Activated naive CD8-positive, alpha-beta T cell treated with anti-CD3 and anti-CD28 coated beads, Interleukin-2, amount 50 U/mL, for 16 hours (primary cell): ENCODE measurements at regions not wholly inside any gene's neighbourhood (a gene's known extent, or its start where the extent isn't known, plus 50 kb on each side); places are given as distances from the start of the nearest gene placed in this dataset.

ENCODE experiments used
- DNase-seq: peaks from one replicate; pipeline ENCODE4 v3.0.0-alpha.2; 2020; ENCODE audit warnings: low read depth, low spot score

- DNase-seq, result no peak
Observed at GRCh38 chr22:49586873-49587272, 240.8 kb downstream of the BRD1 start.

GRCh38 chr22:49586244-49586748 lies 241.4 kb downstream of the BRD1 start:
- no peak for DNase-seq

GRCh38 chr22:49585461-49586243 lies 242.0 kb downstream of the BRD1 start:
- no peak for DNase-seq

GRCh38 chr22:49583886-49584505 lies 243.7 kb downstream of the BRD1 start:
- DNase-seq, result no peak

GRCh38 chr22:49583341-49583740 lies 244.3 kb downstream of the BRD1 start:
- DNase-seq, result no peak

GRCh38 chr22:49582678-49583077 lies 245.0 kb downstream of the BRD1 start:
- no peak for DNase-seq

GRCh38 chr22:49582181-49582580 lies 245.5 kb downstream of the BRD1 start:
- no peak for DNase-seq

GRCh38 chr22:49580024-49580423 lies 247.6 kb downstream of the BRD1 start:
- no peak for DNase-seq

GRCh38 chr22:49577168-49578060 lies 250.3 kb downstream of the BRD1 start:
- DNase-seq, result no peak

- DNase-seq, result no peak
Observed at GRCh38 chr22:49576241-49577141, 251.2 kb downstream of the BRD1 start.

- DNase-seq, result no peak
Observed at GRCh38 chr22:49575703-49576081, 252.0 kb downstream of the BRD1 start.

GRCh38 chr22:49574881-49575702 lies 252.6 kb downstream of the BRD1 start:
- DNase-seq, result no peak

GRCh38 chr22:49574205-49574880 lies 253.3 kb downstream of the BRD1 start:
- DNase-seq, result no peak

- DNase-seq, result no peak
Observed at GRCh38 chr22:49573109-49573765, 254.4 kb downstream of the BRD1 start.

GRCh38 chr22:49571326-49571725 lies 256.3 kb downstream of the BRD1 start:
- DNase-seq, result no peak

GRCh38 chr22:49570032-49570848 lies 257.4 kb downstream of the BRD1 start:
- DNase-seq, result no peak

- DNase-seq, result no peak
Observed at GRCh38 chr22:49569286-49570031, 258.2 kb downstream of the BRD1 start.
